Epithelial cell of proximal tubule (primary cell): ENCODE measurements at regions not wholly inside any gene's neighbourhood (a gene's known extent, or its start where the extent isn't known, plus 50 kb on each side); places are given as distances from the start of the nearest gene placed in this dataset.

ENCODE experiments used
- DNase-seq: peaks from one replicate; pipeline ENCODE4 v3.0.0-alpha.2; 2011; ENCODE audit warnings: low read depth
- H3K4me3 ChIP-seq: 2 replicates; pipeline ENCODE4 v1.5.1; 2011; ENCODE audit warnings: low read depth, mild to moderate bottlenecking, low read length
- CTCF ChIP-seq: conservative IDR thresholded peaks from 2 replicates; pipeline ENCODE4 v1.5.1; 2012; ENCODE audit warnings: low read depth, mild to moderate bottlenecking, low read length

- no peak for TF ChIP-seq CTCF
- DNase-seq, result no peak
- H3K4me3 ChIP-seq, result no peak overlapping the region
Measured at GRCh38 chr13:52975969-52976368, 52.6 kb upstream of the OLFM4 start.

GRCh38 chr13:52975161-52975560 lies 53.5 kb upstream of the OLFM4 start:
- no peak for DNase-seq
- TF ChIP-seq CTCF, result no peak
- H3K4me3 ChIP-seq, result no peak overlapping the region

- no peak for DNase-seq
- no peak for TF ChIP-seq CTCF
- H3K4me3 ChIP-seq, result no peak overlapping the region
Measured at GRCh38 chr13:52974711-52975110, 53.9 kb upstream of the OLFM4 start.

DNA sequence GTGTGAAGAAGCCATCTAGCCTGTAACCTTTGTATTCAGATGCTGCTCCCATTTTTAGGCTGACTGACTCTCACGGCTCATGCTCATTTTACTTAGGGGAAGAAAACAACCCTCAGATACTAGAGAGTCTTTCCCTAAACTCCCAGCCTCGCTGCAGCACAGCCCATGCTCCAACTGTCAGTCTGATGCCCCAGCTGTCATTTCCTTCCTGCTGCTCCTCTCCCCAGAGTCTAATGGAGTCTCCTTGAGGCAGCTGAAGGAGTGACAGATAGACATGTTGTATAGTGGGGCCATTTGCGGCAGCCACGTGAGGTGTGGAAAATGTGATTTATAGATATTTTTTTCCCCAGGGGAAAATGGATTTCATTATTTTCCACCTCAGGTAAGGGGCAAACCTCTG lies 59.2 kb upstream of the OLFM4 start:
- TF ChIP-seq CTCF, result no peak
- no peak for DNase-seq
- H3K4me3 ChIP-seq, result no peak overlapping the region

DNA sequence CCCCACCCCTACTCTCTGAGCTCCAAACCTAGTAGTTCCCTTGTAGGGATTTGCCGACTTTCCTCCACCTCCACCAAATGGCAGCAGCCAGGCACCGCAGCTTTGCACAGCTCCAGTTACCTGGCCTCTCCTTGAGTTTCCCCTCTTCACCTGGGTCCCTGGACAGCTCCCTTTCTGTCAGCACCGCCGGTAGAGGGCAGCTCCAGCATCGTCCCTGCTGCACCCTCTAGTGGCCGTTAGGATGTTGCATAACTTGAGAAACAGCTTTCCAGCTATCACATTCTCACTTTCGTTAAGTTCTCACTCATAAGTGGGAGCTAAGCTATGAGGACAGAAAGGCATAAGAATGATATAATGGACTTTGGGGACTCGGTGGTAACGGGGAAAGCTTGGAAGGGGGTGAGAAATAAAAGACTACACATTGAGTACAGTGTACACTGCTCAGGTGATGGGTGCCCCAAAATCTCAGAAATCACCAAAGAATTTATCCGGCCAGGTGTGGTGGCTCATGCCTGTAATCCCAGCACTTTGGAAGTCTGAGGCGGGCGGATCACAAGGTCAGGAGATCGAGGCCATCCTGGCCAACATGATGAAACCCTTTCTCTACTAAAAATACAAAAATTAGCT lies 60.4 kb upstream of the OLFM4 start:
- DNase-seq, result peak; percentile 7
- H3K4me3 ChIP-seq, result no peak overlapping the region
- TF ChIP-seq CTCF, result peak; percentile 100

- no peak for TF ChIP-seq CTCF
- DNase-seq, result no peak
- no peak overlapping the region for H3K4me3 ChIP-seq
Measured at GRCh38 chr13:52961987-52962386, 66.6 kb upstream of the OLFM4 start.

DNA sequence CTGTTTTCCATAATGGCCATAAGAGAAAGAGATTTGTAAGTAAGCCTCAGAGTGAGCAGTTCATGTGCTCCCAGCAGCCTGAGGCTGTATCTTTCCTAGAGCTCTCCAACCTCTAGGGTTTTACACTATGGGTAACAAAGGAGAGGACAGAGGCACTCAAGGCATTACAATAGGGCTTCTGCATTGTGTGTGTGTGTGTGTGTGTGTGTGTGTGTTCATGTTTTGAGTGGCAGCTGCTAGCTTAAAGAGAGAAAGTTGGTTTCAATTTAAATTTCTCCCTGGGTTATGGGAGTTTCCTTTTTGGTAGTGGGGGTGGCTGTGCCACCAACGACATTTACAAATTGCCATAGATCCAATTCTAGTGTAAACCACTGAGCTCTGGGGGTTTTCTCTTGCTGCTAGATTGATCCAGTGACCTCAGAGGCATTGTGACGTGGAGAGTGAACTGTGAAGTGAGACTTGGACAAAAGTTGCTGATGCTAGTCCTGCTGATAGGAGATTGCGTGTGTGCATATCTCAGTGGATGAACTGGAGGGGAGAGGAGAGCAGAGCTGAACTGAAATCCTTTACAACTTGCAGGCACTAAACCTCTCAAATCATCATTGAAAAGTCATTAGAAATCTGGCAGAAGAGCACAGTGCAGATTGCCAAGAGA lies 67.2 kb upstream of the OLFM4 start:
- TF ChIP-seq CTCF, result no peak
- DNase-seq, result no peak
- no peak overlapping the region for H3K4me3 ChIP-seq
